Loucy (cell line): ENCODE measurements at regions not wholly inside any gene's neighbourhood (a gene's known extent, or its start where the extent isn't known, plus 50 kb on each side); places are given as distances from the start of the nearest gene placed in this dataset.

Experiments used
- EZH2phosphoT487 ChIP-seq: fragments of 200-600 bp; IDR thresholded peaks from 2 replicates; pipeline ENCODE4 v1.6.1; 2018; ENCODE audit warnings: antibody characterized with exemption, mild to moderate bottlenecking, moderate library complexity, borderline replicate concordance
- TF ChIP-seq, protein P1 (sequence below): fragments of 200-600 bp; sonication (generic); conservative IDR thresholded peaks from 2 replicates; pipeline ENCODE4 v1.5.1; 2014; ENCODE audit warnings: mild to moderate bottlenecking, antibody characterized with exemption, low read length

- TF ChIP-seq, protein P1, sequence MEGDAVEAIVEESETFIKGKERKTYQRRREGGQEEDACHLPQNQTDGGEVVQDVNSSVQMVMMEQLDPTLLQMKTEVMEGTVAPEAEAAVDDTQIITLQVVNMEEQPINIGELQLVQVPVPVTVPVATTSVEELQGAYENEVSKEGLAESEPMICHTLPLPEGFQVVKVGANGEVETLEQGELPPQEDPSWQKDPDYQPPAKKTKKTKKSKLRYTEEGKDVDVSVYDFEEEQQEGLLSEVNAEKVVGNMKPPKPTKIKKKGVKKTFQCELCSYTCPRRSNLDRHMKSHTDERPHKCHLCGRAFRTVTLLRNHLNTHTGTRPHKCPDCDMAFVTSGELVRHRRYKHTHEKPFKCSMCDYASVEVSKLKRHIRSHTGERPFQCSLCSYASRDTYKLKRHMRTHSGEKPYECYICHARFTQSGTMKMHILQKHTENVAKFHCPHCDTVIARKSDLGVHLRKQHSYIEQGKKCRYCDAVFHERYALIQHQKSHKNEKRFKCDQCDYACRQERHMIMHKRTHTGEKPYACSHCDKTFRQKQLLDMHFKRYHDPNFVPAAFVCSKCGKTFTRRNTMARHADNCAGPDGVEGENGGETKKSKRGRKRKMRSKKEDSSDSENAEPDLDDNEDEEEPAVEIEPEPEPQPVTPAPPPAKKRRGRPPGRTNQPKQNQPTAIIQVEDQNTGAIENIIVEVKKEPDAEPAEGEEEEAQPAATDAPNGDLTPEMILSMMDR: no peak
- TF ChIP-seq EZH2phosphoT487: no peak
These were observed 395.9 kb upstream of the CDH9 start for GRCh38 chr5:27434335-27434734.
